Left lobe of liver (tissue), 2 donors: ENCODE measurements at regions not wholly inside any gene's neighbourhood (a gene's known extent, or its start where the extent isn't known, plus 50 kb on each side); places are given as distances from the start of the nearest gene placed in this dataset.
"Not testable (repeated sequence)": the region's sequence is repeated elsewhere in the genome, so short reads cannot be mapped to it uniquely, and the experiment has no call there.

Source experiments
- ATAC-seq: fragments of 200-7000 bp; cut with Tn5 transposase; one replicate; pipeline ENCODE4 v1.9.1; 2020; ENCODE audit warnings: mild to moderate bottlenecking, moderate library complexity
- DNase-seq: peaks from one replicate; pipeline ENCODE4 v3.0.0-alpha.2; 2020; ENCODE audit warnings: low spot score
- donor health status: DM: no; HTN: no; CAD: no; lungs with moderate emphysema.
- donor health status: DM: no; HTN: yes; CAD: no.

DNA sequence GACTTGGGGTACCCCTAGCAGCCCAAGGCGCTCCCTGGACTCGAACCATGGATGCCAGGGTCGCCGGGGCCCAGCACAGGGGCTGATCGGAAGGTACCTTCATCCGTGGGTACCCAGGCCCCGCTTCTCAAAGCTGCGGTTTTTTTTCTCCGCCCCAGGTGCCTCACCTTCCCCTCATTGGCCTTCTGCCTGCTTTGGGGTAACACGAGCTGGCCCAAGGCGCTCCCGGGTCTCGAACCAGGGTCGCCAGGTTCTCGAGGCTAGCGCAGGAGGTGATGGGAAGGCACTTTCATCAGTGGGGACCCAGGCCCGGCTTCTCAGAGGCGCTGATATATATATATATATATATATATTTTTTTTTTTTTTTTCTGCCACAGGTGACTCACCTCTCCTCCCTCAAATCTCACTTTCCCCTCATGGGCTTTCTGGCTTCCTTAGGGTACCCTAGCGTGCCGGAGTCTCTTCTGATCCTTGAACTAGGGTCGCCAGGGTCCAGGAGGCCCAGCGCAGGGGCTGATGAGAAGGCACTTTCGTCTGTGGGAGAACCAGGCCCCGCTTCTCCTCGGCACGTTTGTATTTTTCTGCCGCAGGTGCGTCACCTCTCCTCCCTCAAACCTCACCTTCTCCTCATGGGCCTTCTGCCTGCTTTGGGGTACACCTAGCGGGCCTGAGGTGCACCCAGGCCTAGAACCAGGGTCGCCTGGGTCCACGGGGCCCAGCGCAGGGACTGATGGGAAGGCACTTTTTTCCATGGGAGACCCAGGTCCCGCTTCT lies 1480.0 kb upstream of the TPTE start:
- not testable (repeated sequence) for ATAC-seq

DNA sequence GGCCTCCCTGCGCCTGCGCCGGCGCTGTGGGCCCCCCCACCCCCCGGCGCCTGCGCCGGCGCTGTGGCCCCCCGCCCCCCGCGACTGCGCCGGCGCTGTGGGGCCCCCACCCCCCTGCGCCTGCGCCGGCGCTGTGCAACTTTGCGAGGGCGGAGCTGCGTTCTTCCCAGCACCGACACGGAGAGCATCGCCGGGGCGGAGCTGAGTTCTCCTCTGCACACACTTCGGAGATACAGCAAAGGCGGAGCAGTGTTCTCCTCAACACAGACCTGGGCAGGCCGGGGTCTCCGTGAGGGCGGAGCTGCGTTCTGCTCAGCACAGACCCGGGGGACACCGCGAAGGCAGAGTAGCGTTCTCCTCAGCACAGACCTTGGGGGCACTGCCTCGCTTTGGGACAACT lies 1478.3 kb upstream of the TPTE start:
- DNase-seq (peak; percentile 44), ATAC-seq (peak; percentile 70)

More for the DNA sequence above, 1480.0 kb upstream of the TPTE start:
- not testable (repeated sequence) for DNase-seq

DNA sequence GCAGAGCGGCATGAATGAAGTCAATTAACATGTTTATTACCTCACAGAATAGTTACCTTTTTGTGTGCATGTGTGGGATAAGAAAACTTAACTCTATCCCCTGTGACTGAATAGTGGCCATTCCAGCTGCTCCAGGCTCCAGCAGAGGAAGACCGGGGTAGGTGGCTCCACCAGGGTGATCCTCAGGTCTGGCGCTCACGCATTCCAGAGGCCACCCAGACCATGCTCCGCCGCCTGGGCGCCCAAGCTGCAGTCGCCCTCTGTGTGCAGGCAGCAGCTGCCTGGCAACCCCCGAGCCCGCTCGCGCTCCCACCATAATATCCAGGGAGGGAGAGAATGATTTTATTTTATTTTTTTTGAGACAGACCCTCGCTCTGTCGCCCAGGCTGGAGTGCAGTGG lies 1474.5 kb upstream of the TPTE start:
- ATAC-seq, DNase-seq: not testable (repeated sequence)

DNA sequence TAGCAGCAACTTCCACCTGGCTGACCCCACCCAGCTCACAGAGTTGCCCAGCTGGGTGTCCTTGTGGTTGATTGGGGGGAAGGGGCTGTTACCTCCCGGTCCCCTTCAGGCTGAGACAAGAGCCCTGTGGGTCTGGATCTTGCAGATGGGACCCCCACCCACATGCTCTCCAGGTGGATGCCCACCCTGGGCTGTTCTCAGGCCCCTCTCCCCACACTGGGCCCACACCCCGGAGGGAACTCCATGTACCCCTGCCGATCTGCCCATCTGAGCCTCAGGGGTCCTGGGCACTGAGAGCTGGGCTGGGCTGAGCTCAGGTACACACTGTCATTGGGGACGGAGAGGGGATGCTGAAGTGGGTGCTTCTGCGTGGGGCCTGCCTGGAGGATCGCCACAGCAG lies 1453.9 kb upstream of the TPTE start:
- not testable (repeated sequence) for DNase-seq, ATAC-seq

DNA sequence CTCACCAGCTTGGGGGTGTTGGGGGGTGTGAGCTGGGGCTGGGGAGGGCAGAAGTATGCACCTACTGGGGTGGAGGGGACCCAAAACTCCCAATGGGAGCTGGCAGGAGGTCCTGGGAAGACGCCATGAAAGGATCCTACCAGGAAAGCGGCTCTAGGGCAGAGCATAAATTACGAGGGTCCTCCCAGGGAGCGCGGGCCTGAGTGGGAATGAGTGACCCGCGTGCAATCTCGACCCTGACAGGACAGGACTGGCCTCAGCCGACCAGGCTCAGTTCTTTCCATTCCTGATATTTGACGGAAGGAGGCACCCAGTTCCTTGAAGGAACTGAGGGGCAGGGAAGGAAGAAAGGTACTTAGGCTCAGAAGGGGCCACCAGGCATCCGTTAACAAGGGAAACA lies 1452.8 kb upstream of the TPTE start:
- not testable (repeated sequence) for DNase-seq

DNA sequence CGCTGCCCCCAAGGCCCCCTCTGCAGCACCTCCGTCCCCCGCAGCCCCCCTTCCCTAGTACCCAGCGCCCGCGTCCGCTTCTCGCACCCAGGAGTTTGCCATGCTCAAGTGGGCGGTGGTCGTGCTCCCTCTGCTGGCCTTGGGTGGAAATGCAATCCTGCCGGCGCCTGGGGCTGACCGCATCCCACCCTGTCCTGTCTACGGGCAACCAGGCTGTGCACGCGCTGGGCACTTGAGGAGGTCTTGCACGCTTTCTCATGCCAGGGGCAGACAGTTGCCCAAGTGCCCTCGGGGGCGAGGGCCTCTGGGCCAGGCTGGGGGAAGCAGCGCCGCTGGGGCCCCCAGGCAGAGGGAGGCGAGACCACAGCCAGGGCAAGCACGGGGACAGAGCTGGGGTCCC lies 1450.7 kb upstream of the TPTE start:
- DNase-seq, result not testable (repeated sequence)
- ATAC-seq, result peak; percentile 61

More for the DNA sequence above, 1452.8 kb upstream of the TPTE start:
- not testable (repeated sequence) for ATAC-seq

DNA sequence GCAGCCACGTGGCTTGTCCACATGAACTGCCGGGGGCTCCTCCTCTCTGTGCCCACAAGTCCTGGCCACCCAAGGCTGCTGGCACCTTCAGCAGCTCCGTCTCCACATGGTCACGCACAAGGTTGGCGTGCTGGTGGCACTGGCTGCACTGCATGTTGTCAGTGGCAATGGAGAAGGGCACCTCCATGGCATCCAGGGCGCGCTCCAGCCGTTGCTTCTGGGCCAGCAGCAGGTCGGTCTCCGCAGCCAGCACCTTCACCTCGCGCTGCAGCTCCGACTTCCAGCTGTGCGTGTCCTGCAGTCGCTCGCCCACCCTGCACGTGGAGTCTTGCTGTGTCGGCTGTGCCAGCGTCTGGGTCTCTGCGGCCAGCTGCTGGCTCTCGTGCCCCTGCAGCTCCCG lies 1448.4 kb upstream of the TPTE start:
- not testable (repeated sequence) for DNase-seq, ATAC-seq

DNA sequence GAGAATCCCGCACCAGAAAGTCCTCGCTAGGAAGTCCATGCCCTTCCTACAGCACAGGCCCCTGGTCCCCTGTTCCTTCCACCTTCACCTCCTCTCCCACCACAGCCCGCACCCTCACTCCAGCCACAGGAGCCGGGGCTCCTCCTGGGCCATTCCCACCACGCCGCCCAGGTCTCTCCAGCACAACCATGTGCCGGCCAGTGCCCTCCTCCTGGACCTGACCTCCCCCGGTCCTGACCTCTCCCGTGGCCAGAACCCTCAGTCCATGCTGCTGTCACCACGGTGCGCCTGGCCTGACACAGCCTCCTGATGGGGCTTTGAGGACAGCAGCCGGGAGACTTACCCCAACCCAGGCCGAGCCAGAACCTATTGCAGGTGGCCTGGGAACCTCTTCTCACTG lies 1446.6 kb upstream of the TPTE start:
- not testable (repeated sequence) for ATAC-seq, DNase-seq

DNA sequence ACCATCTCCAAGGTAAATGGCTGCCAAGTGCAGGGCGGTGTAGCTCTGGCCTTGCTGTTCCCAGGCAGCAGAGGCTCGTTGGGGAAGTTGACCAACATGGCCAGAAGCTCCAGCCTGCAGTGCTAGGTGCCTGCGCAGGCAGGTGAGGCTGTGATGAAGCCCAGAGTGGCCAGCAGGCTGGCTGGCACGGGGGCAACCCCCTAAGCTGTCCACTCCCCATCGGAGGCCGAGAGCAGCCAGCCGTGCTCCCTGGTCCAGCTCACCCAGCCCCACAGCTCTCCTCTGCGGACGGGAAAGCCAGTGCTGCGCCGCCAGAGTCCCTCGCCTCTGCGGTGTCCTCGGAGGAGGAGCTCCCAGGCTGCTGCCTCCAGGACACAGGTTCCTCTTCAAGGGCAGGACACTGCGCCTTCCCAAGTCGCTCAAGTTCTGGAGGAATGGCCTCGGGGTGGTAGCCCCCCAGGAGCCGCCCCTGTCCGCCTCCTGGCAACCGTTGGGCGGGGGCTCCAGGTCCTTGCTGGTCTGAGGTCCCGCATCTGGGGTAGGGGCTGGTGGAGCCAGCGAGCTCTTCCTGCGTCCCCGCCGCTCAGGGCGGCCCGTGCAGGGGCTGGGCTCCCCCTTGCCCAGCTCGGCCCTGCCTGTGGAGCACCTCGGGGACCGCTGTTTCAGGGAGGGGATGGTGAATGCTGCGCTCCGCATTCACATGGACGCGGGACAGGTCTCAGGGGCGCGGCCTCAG lies 1438.1 kb upstream of the TPTE start:
- not testable (repeated sequence) for ATAC-seq, DNase-seq

DNA sequence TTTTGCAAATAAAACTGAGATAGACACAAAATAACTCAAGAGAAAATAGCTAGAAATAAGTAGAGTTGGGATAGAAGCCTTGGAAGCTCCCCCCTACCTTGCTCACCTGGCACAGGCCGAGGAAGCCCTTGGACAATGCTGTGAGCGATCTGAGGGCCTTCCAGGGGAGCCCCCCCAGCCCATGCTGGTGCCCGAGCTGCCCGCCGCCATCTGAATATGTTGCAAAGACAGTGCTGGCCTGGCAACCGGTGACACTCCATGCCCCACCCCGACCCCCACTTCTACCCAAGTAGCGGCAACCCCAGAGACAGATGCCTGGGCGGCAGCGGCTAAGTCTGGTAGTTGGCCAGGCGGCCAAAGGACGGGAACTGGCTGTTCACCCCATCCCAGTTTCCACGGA lies 1435.1 kb upstream of the TPTE start:
- DNase-seq, ATAC-seq: not testable (repeated sequence)

DNA sequence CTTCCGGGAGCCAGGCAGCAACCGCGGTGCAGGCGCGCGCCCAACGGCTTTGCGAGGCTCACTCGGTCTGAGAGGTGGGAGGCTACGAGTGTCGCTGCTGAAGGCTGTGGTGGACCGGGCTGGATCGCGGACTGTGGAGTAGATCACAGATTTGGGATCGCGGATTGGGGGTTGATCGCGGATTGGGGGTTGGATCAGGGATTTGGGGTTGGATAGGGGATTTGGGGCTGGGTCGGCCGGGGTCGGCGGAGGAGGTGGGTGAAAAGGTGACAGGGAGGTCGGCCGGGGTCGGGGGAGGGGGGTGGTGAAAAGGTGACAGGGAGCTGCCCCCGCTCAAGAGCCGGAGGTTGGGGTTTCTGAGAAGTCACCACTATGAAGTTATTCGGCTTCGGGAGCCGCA lies 1433.6 kb upstream of the TPTE start:
- ATAC-seq, DNase-seq: not testable (repeated sequence)

DNA sequence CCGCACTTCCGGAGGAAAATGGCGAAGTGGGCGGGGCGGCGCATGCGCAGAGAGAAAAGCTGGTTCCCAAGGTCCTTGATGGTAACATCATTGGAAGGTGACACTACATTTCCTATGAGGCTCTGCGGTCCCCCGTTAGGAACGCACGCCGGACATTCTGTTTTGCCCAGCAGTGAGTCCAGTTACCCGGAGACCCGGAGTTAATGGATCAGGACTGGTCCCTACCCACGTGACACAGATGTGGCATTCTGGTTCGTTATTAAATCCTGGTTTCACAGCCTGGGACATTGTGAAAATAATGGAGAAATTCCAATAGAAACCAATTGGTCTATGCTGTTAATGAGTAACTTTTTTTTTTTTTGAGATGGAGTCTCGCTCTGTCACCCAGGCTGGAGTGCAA lies 1391.6 kb upstream of the TPTE start:
- not testable (repeated sequence) for ATAC-seq
- DNase-seq, result peak; percentile 60

DNA sequence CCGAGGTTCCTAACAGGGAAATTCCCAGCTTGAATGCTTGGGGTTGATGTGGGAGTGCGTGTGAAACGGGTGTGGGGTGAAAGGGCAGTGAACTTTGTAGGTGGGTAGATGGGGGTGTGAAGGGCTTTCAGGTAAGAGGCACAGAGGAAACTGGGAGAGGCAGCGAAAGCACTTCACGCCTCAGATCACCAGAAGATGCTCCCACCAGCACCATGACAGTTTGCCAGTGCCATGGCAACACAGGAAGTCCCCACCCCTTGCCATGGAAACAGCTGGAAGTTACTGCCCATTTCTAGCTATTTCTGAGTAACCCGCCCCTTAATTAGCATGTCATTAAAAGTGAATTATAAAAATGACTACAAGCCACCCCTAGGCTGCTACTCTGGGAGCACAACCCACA lies 1390.6 kb upstream of the TPTE start:
- not testable (repeated sequence) for ATAC-seq, DNase-seq
